Adrenal gland (tissue), 5 donors: ENCODE measurements at regions not wholly inside any gene's neighbourhood (a gene's known extent, or its start where the extent isn't known, plus 50 kb on each side); places are given as distances from the start of the nearest gene placed in this dataset.

Source experiments
- CTCF ChIP-seq, 6 experiments: fragments of 450-650 bp in 4 of 6; fragments of 200-600 bp in 2 of 6; sonication (generic) in 1 of 6; IDR thresholded peaks; 1 replicate in 5 of 6; 2 replicates in 1 of 6; pipeline versions ENCODE4 v1.5.1 to v1.8.0; 2016 to 2021; ENCODE audit warnings: antibody characterized with exemption in 6 of 6, mild to moderate bottlenecking in 2 of 6, moderate library complexity in 1 of 6
- POLR2A ChIP-seq, 2 donors: fragments of 450-650 bp; IDR thresholded peaks; one replicate each; pipeline ENCODE4 v1.6.1; 2017; ENCODE audit warnings: antibody characterized with exemption in 2 of 2, mild to moderate bottlenecking in 2 of 2, moderate library complexity in 1 of 2
- donor health status: DM: no; HTN: no; CAD: no.

- TF ChIP-seq CTCF (IDR thresholded peaks at IDR 0.05) (no peak), POLR2A (IDR thresholded peaks at IDR 0.05) (no peak)
Measured at GRCh38 chr7:15848362-15848761, 161.9 kb upstream of the MEOX2 start.
